Islet of Langerhans (tissue), 1 donor: ENCODE measurements at regions not wholly inside any gene's neighbourhood (a gene's known extent, or its start where the extent isn't known, plus 50 kb on each side); places are given as distances from the start of the nearest gene placed in this dataset.

ENCODE experiments used
- FAIRE-seq: peaks from one replicate; lab custom pipeline; 2011; peaks lifted over from hg19 to GRCh38; lab: Jason Lieb, UNC

DNA sequence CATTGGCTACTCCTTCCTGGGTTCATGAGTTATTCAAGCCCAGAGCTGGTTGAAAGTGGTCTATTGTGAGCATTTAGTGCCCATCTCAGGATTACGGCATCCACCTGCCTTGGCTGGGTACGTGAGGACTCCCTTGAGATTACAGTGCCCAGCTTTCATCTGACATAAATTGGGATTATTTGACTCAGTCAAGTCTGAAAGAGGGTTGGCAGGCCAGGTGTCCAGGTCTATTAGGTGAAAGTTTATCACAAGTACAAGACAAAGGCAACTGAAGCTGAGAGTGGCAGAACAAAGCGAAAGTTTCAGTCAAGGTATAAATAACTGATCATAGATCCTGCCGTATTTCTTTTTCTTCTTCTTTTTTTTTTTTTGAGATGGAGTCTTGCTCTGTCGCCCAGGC lies 84.6 kb upstream of the ATF7IP start:
- FAIRE-seq = no peak

DNA sequence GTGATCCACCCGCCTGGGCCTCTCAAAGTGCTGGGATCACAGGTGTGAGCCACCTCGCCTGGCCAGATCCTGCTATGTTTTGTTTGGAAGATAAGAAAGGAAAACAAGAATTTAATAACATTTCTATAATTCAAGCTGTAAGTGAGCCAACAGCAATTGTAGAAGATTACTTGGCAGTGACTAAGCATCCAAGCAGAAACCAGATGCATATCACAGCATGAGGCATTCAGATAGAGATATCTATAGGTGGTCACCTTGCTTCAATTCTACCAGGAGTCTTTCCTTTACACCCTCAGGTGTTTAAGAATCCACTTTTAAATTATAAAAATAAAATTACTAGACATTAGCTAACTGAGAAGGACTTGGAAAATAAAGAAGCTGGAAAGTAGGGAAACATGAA lies 83.9 kb upstream of the ATF7IP start:
- FAIRE-seq = no peak

DNA sequence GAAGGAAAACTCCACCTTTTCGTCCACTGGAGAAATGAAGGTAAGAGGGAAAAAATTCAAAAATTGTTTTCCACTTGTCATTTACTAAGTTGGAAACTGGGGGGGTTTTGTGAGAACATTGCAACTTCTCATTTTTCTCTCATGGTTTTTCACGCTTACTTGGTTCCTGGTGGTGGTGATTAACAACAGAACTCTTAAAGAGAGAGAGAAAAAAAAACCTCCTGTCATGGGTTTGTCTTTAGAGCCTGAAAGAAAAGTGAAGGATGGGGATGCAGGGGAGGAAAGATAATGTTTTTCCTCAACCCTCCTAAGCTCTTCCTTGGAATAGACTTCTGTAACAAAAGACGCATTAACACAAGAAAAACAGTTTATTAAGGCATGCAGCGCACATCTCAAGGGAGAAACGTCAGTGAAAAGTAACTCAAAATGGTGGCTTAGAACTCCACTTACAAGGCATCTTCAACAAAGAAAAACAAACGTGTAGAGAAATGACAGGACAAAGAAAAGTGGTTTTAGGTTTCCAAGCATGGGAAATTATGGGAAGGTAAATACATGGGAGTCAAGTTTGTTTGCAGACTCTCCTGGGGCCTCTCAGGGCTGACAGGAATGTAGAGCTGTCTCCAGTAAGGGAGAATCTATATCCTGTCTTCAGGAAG lies 81.9 kb upstream of the ATF7IP start:
- FAIRE-seq = no peak

DNA sequence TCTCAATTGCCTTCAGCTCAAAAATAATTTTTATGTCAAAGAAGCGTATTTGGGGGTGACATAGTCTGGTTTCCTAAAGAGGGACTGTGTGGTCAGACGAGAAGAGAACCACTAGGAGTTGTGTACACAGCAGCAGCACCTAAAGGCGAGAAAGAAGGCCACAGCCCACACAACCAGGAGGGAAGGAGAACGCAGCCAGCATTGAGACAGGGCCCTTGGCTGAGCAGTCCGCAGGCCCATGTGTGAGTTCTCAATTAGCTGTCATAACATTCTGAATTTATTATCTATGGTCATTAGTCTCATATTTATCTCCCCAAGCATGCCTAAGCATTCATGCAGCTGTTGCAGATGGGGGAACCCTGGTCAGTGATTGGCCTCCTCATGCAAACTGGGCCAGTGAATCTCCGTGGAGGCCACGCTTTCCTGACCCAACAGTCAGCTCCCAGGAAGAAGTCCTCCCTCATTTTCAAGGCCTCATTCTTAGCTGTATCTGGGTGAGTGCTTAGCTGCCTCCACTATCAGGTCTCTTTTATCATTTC lies 81.2 kb upstream of the ATF7IP start:
- no peak for FAIRE-seq

DNA sequence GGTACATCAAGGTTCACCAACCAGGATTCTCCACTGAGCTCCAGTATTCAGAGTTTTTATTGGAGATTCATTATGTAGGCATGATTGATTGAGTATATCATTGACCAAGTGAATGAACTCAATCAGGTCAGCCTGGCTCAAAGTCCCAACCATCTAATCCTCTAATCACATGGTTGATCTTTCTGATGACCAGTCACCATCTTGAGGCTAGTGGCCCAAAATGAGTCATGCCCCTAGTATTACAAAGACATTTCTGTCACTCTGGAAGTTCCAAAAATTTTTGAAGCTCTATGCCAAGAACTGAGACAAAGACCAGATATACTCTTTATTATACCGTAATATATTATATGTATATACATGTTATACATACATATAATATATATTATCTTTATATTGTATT lies 75.9 kb upstream of the ATF7IP start:
- no peak for FAIRE-seq

DNA sequence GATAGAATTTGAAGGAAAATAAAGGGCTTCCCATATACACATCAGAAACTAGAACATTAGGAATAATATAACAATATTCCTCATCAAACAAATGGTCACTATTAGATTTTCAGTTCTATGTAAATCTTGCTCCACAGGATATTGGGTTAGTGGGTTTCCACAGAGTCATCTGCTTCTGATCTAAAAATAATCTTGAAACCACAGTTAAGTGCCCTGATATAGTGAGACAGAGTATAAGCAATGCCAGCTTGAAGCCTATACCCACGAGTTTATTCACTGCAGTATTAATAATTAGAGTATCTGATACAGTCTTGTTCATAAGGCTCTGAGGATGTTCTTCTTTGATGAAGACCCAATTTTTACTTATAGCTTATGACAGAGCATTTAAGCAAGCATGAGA lies 74.5 kb upstream of the ATF7IP start:
- FAIRE-seq = no peak

DNA sequence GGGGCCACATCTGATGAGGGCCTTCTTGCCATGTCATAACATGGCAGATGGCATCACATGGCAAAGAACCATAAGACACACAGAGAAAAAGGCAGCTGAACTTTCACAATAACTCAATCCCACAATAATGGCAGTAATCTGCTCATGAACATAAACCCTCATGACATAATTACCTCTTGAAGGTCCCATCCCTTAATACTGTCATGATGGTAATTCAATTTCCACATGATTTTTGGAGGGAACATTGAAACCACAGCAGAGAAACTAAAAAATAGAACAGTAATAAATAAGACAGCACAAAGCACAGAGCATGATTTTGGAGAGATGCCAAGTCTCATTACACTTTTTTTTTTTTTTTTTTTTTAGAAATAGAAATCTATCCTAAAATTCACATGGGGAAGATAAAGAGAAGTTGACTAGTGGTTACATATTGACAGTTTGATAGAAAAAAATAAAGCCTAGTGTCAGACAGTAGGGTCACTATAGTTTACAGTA lies 61.8 kb upstream of the ATF7IP start:
- FAIRE-seq = no peak

DNA sequence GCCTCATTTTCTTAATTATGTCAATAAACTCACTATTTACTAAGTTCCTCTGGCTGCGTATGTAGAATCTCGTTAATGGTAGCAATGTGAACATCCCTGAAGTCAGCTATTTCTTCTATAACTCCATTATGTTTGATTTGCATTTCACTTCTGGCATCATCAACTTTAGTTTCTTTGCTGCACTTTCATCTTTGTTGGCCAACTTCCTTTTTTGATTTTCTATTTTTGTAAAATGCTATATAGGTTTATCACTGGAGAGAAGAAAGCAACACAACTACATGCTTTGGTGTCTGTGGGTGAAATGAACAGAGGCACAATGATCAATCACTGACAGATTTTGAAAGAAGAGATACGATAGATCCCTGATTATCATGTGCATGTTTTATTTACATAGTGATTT lies 58.5 kb upstream of the ATF7IP start:
- FAIRE-seq = no peak

DNA sequence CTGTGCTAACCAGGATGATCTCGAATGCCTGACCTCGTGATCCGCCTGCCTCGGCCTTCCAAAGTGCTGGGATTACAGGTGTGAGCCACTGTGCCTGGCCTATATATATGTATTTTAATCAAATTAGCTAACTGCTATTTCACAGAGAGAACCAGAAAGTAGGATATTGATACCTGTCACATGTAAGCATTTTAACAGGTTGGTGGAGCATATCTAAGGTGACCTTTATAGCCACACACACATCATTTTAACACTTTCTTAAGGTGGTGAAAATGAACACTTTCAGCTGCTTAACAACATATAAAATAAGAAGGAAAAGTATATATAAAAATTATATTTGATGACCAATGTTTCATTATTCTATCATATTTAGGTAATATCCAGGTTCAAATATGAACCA lies 57.0 kb upstream of the ATF7IP start:
- FAIRE-seq = no peak

DNA sequence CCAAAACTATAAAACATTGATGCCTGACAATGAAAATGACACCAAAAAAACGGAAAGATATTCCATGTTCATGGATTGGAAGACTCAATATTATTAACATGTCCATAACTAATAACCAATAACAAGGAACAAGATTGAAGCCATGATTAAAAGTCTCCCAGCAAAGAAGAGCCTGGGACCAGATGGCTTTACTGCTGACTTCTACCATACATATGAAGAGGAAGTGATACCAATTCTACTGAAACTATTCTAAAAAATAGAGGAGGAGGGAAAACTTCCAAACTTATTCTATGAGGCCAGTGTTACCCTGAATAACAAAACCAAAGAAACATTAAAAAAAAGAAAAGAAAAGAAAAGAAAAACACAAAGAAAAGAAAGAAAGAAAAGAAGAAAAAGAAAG lies 54.6 kb upstream of the ATF7IP start:
- FAIRE-seq = no peak

DNA sequence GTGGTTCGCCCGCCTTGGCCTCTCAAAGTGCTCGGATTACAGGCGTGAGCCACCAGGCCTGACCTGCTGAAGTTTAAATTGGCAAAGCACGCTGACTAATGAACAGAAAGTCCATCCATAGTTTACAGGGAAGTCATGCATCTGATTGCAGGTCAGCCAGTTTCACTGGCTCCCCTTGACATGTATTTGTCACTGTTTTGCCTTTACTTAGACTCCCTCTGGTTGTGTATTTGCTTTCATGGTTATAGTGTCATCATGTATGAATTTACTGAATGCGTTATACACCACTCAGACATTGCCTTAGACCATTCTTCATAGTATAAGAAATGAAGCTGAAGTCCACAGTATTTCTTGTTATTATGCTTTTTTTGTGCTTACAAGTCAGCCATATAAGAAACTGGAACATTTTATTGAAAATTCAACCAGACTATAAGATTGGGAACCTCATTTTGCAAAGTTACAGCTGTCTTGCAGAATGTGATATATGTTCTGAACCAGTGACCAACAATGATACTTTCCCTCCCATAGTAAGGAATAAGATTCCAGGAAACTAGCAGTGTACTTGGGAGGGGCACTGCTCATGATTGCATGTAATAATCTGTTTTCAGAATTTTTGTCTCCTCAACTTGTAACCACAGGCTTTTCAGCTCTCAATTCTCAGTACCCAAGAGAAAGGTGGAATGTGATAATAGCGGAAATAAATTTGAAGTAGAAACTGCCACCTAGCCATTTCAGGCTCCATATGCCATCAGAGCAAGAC lies 51.9 kb upstream of the ATF7IP start:
- FAIRE-seq = no peak

DNA sequence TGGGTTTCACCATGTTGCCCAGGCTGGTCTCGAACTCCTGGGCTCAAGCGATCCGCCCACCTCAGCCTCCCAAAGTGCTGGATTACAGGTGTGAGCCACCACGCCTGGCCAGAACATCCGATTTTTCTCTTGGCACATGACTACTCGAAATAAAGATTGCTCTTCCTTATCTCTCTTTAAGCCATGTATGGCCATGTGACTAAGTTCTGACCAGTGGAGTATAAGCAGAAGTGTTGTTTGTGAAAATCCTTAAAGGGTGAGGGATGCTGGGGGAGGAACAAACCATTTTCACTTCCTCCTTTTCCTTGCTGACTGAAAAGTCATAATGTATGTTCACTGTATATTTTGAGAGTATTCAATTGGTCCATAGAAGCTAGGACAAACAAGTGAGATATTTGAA lies 50.7 kb upstream of the ATF7IP start:
- no peak for FAIRE-seq

DNA sequence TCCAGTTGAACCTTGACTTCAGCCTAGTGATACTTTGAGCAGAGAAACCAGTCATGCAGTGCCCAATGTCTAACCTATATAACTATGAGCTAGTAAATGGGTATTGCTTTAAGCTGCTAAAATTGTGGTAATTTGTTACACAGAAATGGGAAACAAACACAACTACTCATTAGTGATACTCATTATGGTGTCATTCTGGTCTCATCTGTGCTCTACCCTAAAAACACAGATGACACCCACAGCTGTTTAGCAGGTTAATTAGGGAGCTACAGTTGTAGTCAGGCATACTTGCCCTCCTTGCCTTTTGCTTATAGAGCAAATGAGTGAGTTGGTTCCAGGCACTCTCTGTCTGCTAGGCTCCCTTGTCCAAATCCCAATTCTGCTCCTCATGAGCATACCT lies 50.0 kb upstream of the ATF7IP start:
- FAIRE-seq = no peak
